Activated T-cell treated with anti-CD3 and anti-CD28 coated beads, Interleukin-2, amount 50 U/mL, for 24 hours (primary cell): ENCODE measurements at regions not wholly inside any gene's neighbourhood (a gene's known extent, or its start where the extent isn't known, plus 50 kb on each side); places are given as distances from the start of the nearest gene placed in this dataset.

Experiments used
- DNase-seq: peaks from one replicate; pipeline ENCODE4 v3.0.0-alpha.2; 2020
- H3K27ac Mint-ChIP-seq: 2 replicates; pipeline ENCODE4 v1.8.0; 2020; ENCODE audit warnings: mild to moderate bottlenecking, mixed read lengths
- H3K27me3 Mint-ChIP-seq: 2 replicates; pipeline ENCODE4 v1.8.0; 2020; ENCODE audit warnings: mixed read lengths
- H3K36me3 Mint-ChIP-seq: 2 replicates; pipeline ENCODE4 v1.8.0; 2020; ENCODE audit warnings: low read depth, mixed read lengths
- H3K4me1 Mint-ChIP-seq: 2 replicates; pipeline ENCODE4 v1.8.0; 2020; ENCODE audit warnings: low read depth, mixed read lengths
- H3K4me3 Mint-ChIP-seq: 2 replicates; pipeline ENCODE4 v1.8.0; 2020; ENCODE audit warnings: mild to moderate bottlenecking, moderate library complexity, mixed read lengths
- H3K9me3 Mint-ChIP-seq: 2 replicates; pipeline ENCODE4 v1.8.0; 2020; ENCODE audit warnings: mixed read lengths

GRCh38 chr2:144030791-144031190, 489.1 kb downstream of the ZEB2 start:
- H3K4me1 Mint-ChIP-seq, result no peaks in the 10 kb centered on the region
- no peaks in the 10 kb centered on the region for H3K9me3 Mint-ChIP-seq
- H3K27ac Mint-ChIP-seq, result no peak overlapping the region
- H3K4me3 Mint-ChIP-seq, result no peak overlapping the region
- peaks cover 4% of the 10 kb centered on the region for H3K36me3 Mint-ChIP-seq
- no peaks in the 10 kb centered on the region for H3K27me3 Mint-ChIP-seq
- no peak for DNase-seq

- H3K4me1 Mint-ChIP-seq, result no peaks in the 10 kb centered on the region
- H3K4me3 Mint-ChIP-seq, result no peak overlapping the region
- no peak overlapping the region for H3K27ac Mint-ChIP-seq
- H3K27me3 Mint-ChIP-seq, result no peaks in the 10 kb centered on the region
- peaks cover 4% of the 10 kb centered on the region for H3K36me3 Mint-ChIP-seq
- no peak for DNase-seq
- H3K9me3 Mint-ChIP-seq, result peaks cover 2% of the 10 kb centered on the region
Observed at GRCh38 chr2:144027593-144027992, 492.3 kb downstream of the ZEB2 start.

GRCh38 chr2:144026753-144027152, 493.2 kb downstream of the ZEB2 start:
- no peaks in the 10 kb centered on the region for H3K4me1 Mint-ChIP-seq
- H3K27me3 Mint-ChIP-seq, result no peaks in the 10 kb centered on the region
- H3K9me3 Mint-ChIP-seq, result peaks cover 2% of the 10 kb centered on the region
- no peak overlapping the region for H3K27ac Mint-ChIP-seq
- peaks cover 4% of the 10 kb centered on the region for H3K36me3 Mint-ChIP-seq
- no peak overlapping the region for H3K4me3 Mint-ChIP-seq
- DNase-seq, result no peak

- no peak overlapping the region for H3K27ac Mint-ChIP-seq
- peaks cover under 1% of the 10 kb centered on the region for H3K4me1 Mint-ChIP-seq
- no peak overlapping the region for H3K4me3 Mint-ChIP-seq
- no peak for DNase-seq
- no peaks in the 10 kb centered on the region for H3K27me3 Mint-ChIP-seq
- H3K9me3 Mint-ChIP-seq, result peaks cover 2% of the 10 kb centered on the region
- H3K36me3 Mint-ChIP-seq, result peaks cover 5% of the 10 kb centered on the region
Observed at GRCh38 chr2:144020047-144020446, 499.9 kb downstream of the ZEB2 start.

- H3K9me3 Mint-ChIP-seq, result no peaks in the 10 kb centered on the region
- no peaks in the 10 kb centered on the region for H3K27me3 Mint-ChIP-seq
- H3K4me1 Mint-ChIP-seq, result peaks cover 9% of the 10 kb centered on the region
- H3K27ac Mint-ChIP-seq, result no peak overlapping the region
- no peak overlapping the region for H3K4me3 Mint-ChIP-seq
- no peak for DNase-seq
- H3K36me3 Mint-ChIP-seq, result peaks cover 2% of the 10 kb centered on the region
Observed at GRCh38 chr2:144015655-144016245, 504.2 kb downstream of the ZEB2 start.

- Mint-ChIP-seq H3K36me3 (peaks cover 2% of the 10 kb centered on the region), H3K27me3 (no peaks in the 10 kb centered on the region), H3K9me3 (no peaks in the 10 kb centered on the region), H3K27ac (no peak overlapping the region), H3K4me1 (peaks cover 9% of the 10 kb centered on the region), H3K4me3 (no peak overlapping the region)
- no peak for DNase-seq
Observed at GRCh38 chr2:144015036-144015435, 504.9 kb downstream of the ZEB2 start.

GRCh38 chr2:144014103-144014502, 505.8 kb downstream of the ZEB2 start:
- Mint-ChIP-seq H3K9me3 (no peaks in the 10 kb centered on the region), H3K4me3 (no peak overlapping the region), H3K4me1 (peaks cover 9% of the 10 kb centered on the region), H3K36me3 (no peaks in the 10 kb centered on the region), H3K27ac (no peak overlapping the region), H3K27me3 (no peaks in the 10 kb centered on the region)
- DNase-seq, result no peak

GRCh38 chr2:144012304-144012703, 507.6 kb downstream of the ZEB2 start:
- Mint-ChIP-seq H3K4me3 (no peak overlapping the region), H3K27ac (no peak overlapping the region), H3K4me1 (peaks cover 9% of the 10 kb centered on the region), H3K9me3 (no peaks in the 10 kb centered on the region), H3K36me3 (peaks cover under 1% of the 10 kb centered on the region), H3K27me3 (no peaks in the 10 kb centered on the region)
- DNase-seq, result no peak

GRCh38 chr2:144011553-144011952, 508.4 kb downstream of the ZEB2 start:
- Mint-ChIP-seq H3K27me3 (no peaks in the 10 kb centered on the region), H3K4me3 (no peak overlapping the region), H3K27ac (no peak overlapping the region)

GRCh38 chr2:144011098-144011497, 508.8 kb downstream of the ZEB2 start:
- Mint-ChIP-seq H3K36me3 (peaks cover 13% of the 10 kb centered on the region), H3K4me1 (peaks cover 9% of the 10 kb centered on the region), H3K4me3 (no peak overlapping the region), H3K27me3 (no peaks in the 10 kb centered on the region), H3K27ac (no peak overlapping the region), H3K9me3 (no peaks in the 10 kb centered on the region)
- DNase-seq, result no peak

More at GRCh38 chr2:144011553-144011952, 508.4 kb downstream of the ZEB2 start:
- no peaks in the 10 kb centered on the region for H3K9me3 Mint-ChIP-seq
- H3K36me3 Mint-ChIP-seq, result peaks cover 8% of the 10 kb centered on the region
- H3K4me1 Mint-ChIP-seq, result peaks cover 9% of the 10 kb centered on the region
- no peak for DNase-seq

GRCh38 chr2:144010096-144010836, 509.7 kb downstream of the ZEB2 start:
- H3K4me1 Mint-ChIP-seq, result peaks cover 9% of the 10 kb centered on the region
- peaks cover 17% of the 10 kb centered on the region for H3K36me3 Mint-ChIP-seq
- H3K4me3 Mint-ChIP-seq, result no peak overlapping the region
- no peak for DNase-seq
- H3K27ac Mint-ChIP-seq, result no peak overlapping the region
- H3K27me3 Mint-ChIP-seq, result no peaks in the 10 kb centered on the region
- H3K9me3 Mint-ChIP-seq, result no peaks in the 10 kb centered on the region

- Mint-ChIP-seq H3K27me3 (no peaks in the 10 kb centered on the region), H3K4me1 (no peaks in the 10 kb centered on the region), H3K36me3 (peaks cover 21% of the 10 kb centered on the region), H3K9me3 (no peaks in the 10 kb centered on the region), H3K4me3 (no peak overlapping the region), H3K27ac (no peak overlapping the region)
- DNase-seq, result no peak
Observed at GRCh38 chr2:144006139-144006538, 513.8 kb downstream of the ZEB2 start.

- Mint-ChIP-seq H3K4me3 (no peak overlapping the region), H3K9me3 (no peaks in the 10 kb centered on the region), H3K27me3 (no peaks in the 10 kb centered on the region), H3K4me1 (no peaks in the 10 kb centered on the region), H3K36me3 (peaks cover 21% of the 10 kb centered on the region), H3K27ac (no peak overlapping the region)
- no peak for DNase-seq
Observed at GRCh38 chr2:144004742-144005141, 515.2 kb downstream of the ZEB2 start.

- H3K27ac Mint-ChIP-seq, result no peak overlapping the region
- no peak overlapping the region for H3K4me3 Mint-ChIP-seq
- DNase-seq, result no peak
- peaks cover 21% of the 10 kb centered on the region for H3K36me3 Mint-ChIP-seq
- H3K27me3 Mint-ChIP-seq, result no peaks in the 10 kb centered on the region
- H3K9me3 Mint-ChIP-seq, result no peaks in the 10 kb centered on the region
- no peaks in the 10 kb centered on the region for H3K4me1 Mint-ChIP-seq
Observed at GRCh38 chr2:144003460-144004075, 516.4 kb downstream of the ZEB2 start.

- no peaks in the 10 kb centered on the region for H3K36me3 Mint-ChIP-seq
- no peak overlapping the region for H3K4me3 Mint-ChIP-seq
- H3K4me1 Mint-ChIP-seq, result no peaks in the 10 kb centered on the region
- H3K9me3 Mint-ChIP-seq, result no peaks in the 10 kb centered on the region
- no peaks in the 10 kb centered on the region for H3K27me3 Mint-ChIP-seq
- DNase-seq, result no peak
- H3K27ac Mint-ChIP-seq, result no peak overlapping the region
Observed at GRCh38 chr2:143996974-143997373, 522.9 kb downstream of the ZEB2 start.
